Activated CD4-positive, alpha-beta T cell treated with anti-CD3 and anti-CD28 coated beads, Interleukin-2, amount 50 U/mL, for 16 hours (primary cell): ENCODE measurements at regions not wholly inside any gene's neighbourhood (a gene's known extent, or its start where the extent isn't known, plus 50 kb on each side); places are given as distances from the start of the nearest gene placed in this dataset.
"Not testable (repeated sequence)": the region's sequence is repeated elsewhere in the genome, so short reads cannot be mapped to it uniquely, and the experiment has no call there.

Experiments
- DNase-seq: peaks from one replicate; pipeline ENCODE4 v3.0.0-alpha.2; 2020

GRCh38 chr10:28996345-28996744, 292.5 kb upstream of the LYZL1 start:
- DNase-seq, result no peak

- DNase-seq, result no peak
Observed at GRCh38 chr10:28996947-28997551, 291.8 kb upstream of the LYZL1 start.

- no peak for DNase-seq
Observed at GRCh38 chr10:28997734-28998133, 291.1 kb upstream of the LYZL1 start.

- no peak for DNase-seq
Observed at GRCh38 chr10:29001801-29002200, 287.1 kb upstream of the LYZL1 start.

GRCh38 chr10:29003014-29003413, 285.9 kb upstream of the LYZL1 start:
- not testable (repeated sequence) for DNase-seq

- DNase-seq, result no peak
Observed at GRCh38 chr10:29005988-29006387, 282.9 kb upstream of the LYZL1 start.

- DNase-seq, result no peak
Observed at GRCh38 chr10:29007370-29007747, 281.5 kb upstream of the LYZL1 start.

GRCh38 chr10:29007748-29008610, 280.9 kb upstream of the LYZL1 start:
- no peak for DNase-seq

GRCh38 chr10:29009464-29009863, 279.4 kb upstream of the LYZL1 start:
- no peak for DNase-seq

GRCh38 chr10:29011516-29011915, 277.4 kb upstream of the LYZL1 start:
- DNase-seq, result no peak

GRCh38 chr10:29012926-29013554, 275.8 kb upstream of the LYZL1 start:
- DNase-seq, result no peak

- no peak for DNase-seq
Observed at GRCh38 chr10:29021591-29021990, 267.3 kb upstream of the LYZL1 start.

- DNase-seq, result no peak
Observed at GRCh38 chr10:29022513-29022912, 266.4 kb upstream of the LYZL1 start.

GRCh38 chr10:29023678-29024077, 265.2 kb upstream of the LYZL1 start:
- DNase-seq, result no peak

- DNase-seq, result no peak
Observed at GRCh38 chr10:29026065-29026797, 262.6 kb upstream of the LYZL1 start.

GRCh38 chr10:29026802-29027580, 261.9 kb upstream of the LYZL1 start:
- DNase-seq, result no peak

GRCh38 chr10:29028486-29028885, 260.4 kb upstream of the LYZL1 start:
- DNase-seq, result no peak

- DNase-seq, result no peak
Observed at GRCh38 chr10:29030900-29031299, 258.0 kb upstream of the LYZL1 start.

GRCh38 chr10:29032169-29032568, 256.7 kb upstream of the LYZL1 start:
- DNase-seq, result no peak

- DNase-seq, result no peak
Observed at GRCh38 chr10:29033311-29033940, 255.4 kb upstream of the LYZL1 start.

- no peak for DNase-seq
Observed at GRCh38 chr10:29034592-29034991, 254.3 kb upstream of the LYZL1 start.

- DNase-seq, result no peak
Observed at GRCh38 chr10:29035721-29036120, 253.1 kb upstream of the LYZL1 start.
